H9 (cell line): ENCODE measurements at regions not wholly inside any gene's neighbourhood (a gene's known extent, or its start where the extent isn't known, plus 50 kb on each side); places are given as distances from the start of the nearest gene placed in this dataset.

ENCODE experiments used
- DNase-seq: peaks from one replicate; pipeline ENCODE4 v3.0.0-alpha.2; 2017
- H2AFZ ChIP-seq: one replicate; pipeline ENCODE4 v1.6.1; 2013; ENCODE audit warnings: mild to moderate bottlenecking, low read length, control low read depth, moderate library complexity
- H2AK5ac ChIP-seq: 2 replicates; pipeline ENCODE4 v1.6.1; 2013; ENCODE audit warnings: low read length, control low read depth, mixed read lengths; ENCODE audit not compliant: insufficient read length
- H2BK120ac ChIP-seq: one replicate; pipeline ENCODE4 v1.6.1; 2013; ENCODE audit warnings: low read depth, mild to moderate bottlenecking, low read length, control low read depth, inconsistent platforms; ENCODE audit not compliant: poor library complexity, severe bottlenecking
- H2BK12ac ChIP-seq: 2 replicates; pipeline ENCODE4 v1.6.1; 2013; ENCODE audit warnings: low read length, control low read depth, mixed read lengths, low read depth; ENCODE audit not compliant: insufficient read length
- H2BK15ac ChIP-seq: 2 replicates; pipeline ENCODE4 v1.6.1; 2013; ENCODE audit warnings: low read depth, low read length, control low read depth
- H2BK20ac ChIP-seq: one replicate; pipeline ENCODE4 v1.6.1; 2013; ENCODE audit warnings: low read depth, mild to moderate bottlenecking, low read length, control low read depth, inconsistent platforms; ENCODE audit not compliant: poor library complexity, severe bottlenecking
- H2BK5ac ChIP-seq: 2 replicates; pipeline ENCODE4 v1.6.1; 2013; ENCODE audit warnings: low read length, control low read depth, mixed read lengths; ENCODE audit not compliant: insufficient read length
- H3K14ac ChIP-seq: 2 replicates; pipeline ENCODE4 v1.6.1; 2013; ENCODE audit warnings: low read length, control low read depth; ENCODE audit not compliant: insufficient read depth
- H3K18ac ChIP-seq: 2 replicates; pipeline ENCODE4 v1.6.1; 2013; ENCODE audit warnings: low read depth, mild to moderate bottlenecking, mixed read lengths, low read length, control low read depth; ENCODE audit not compliant: insufficient read length
- H3K23ac ChIP-seq: 2 replicates; pipeline ENCODE4 v1.6.1; 2013; ENCODE audit warnings: low read length, control low read depth, mixed read lengths, low read depth; ENCODE audit not compliant: insufficient read length
- H3K23me2 ChIP-seq: 2 replicates; pipeline ENCODE4 v1.6.1; 2013; ENCODE audit warnings: low read depth, mild to moderate bottlenecking, mixed read lengths, low read length, control low read depth; ENCODE audit not compliant: insufficient read length, poor library complexity, severe bottlenecking
- H3K27ac ChIP-seq: 2 replicates; pipeline ENCODE4 v1.5.1; 2013; ENCODE audit warnings: low read length, control low read depth, mixed read lengths, low read depth; ENCODE audit not compliant: insufficient read length
- H3K27me3 ChIP-seq: 2 replicates; pipeline ENCODE4 v1.6.1; 2013; ENCODE audit warnings: low read length, control low read depth, inconsistent platforms; ENCODE audit not compliant: insufficient read depth
- H3K4ac ChIP-seq: 2 replicates; pipeline ENCODE4 v1.6.1; 2013; ENCODE audit warnings: low read depth, mild to moderate bottlenecking, control low read depth, inconsistent platforms, low read length, moderate library complexity
- H3K4me1 ChIP-seq: 2 replicates; pipeline ENCODE4 v1.6.1; 2013; ENCODE audit warnings: low read length, control low read depth, inconsistent platforms; ENCODE audit not compliant: insufficient read depth
- H3K4me2 ChIP-seq: 2 replicates; pipeline ENCODE4 v1.6.1; 2013; ENCODE audit warnings: low read length, control low read depth, mixed read lengths; ENCODE audit not compliant: insufficient read length, insufficient read depth
- H3K56ac ChIP-seq: 2 replicates; pipeline ENCODE4 v1.6.1; 2013; ENCODE audit warnings: low read depth, mild to moderate bottlenecking, mixed read lengths, low read length, control low read depth; ENCODE audit not compliant: insufficient read length
- H3K79me1 ChIP-seq: 2 replicates; pipeline ENCODE4 v1.6.1; 2013; ENCODE audit warnings: low read depth, mild to moderate bottlenecking, moderate library complexity, low read length, control low read depth, inconsistent platforms; ENCODE audit not compliant: insufficient read depth, poor library complexity, severe bottlenecking
- H3K79me2 ChIP-seq: 2 replicates; pipeline ENCODE4 v1.6.1; 2013; ENCODE audit warnings: low read length, control low read depth, inconsistent platforms; ENCODE audit not compliant: insufficient read depth
- H3K9ac ChIP-seq: 2 replicates; pipeline ENCODE4 v1.6.1; 2013; ENCODE audit warnings: low read length, control low read depth, mixed read lengths; ENCODE audit not compliant: insufficient read length; ENCODE audit errors: extremely low read depth
- H3K9me3 ChIP-seq: one replicate; pipeline ENCODE4 v1.6.1; 2013; ENCODE audit warnings: low read depth, low read length, inconsistent platforms; ENCODE audit not compliant: control insufficient read depth
- H3T11ph ChIP-seq: one replicate; pipeline ENCODE4 v1.6.1; 2013; ENCODE audit warnings: mild to moderate bottlenecking, low read length, control low read depth, inconsistent platforms
- H4K20me1 ChIP-seq: one replicate; pipeline ENCODE4 v1.6.1; 2013; ENCODE audit not compliant: control insufficient read depth, insufficient read length, insufficient read depth
- H4K5ac ChIP-seq: 2 replicates; pipeline ENCODE4 v1.6.1; 2013; ENCODE audit warnings: low read depth, mild to moderate bottlenecking, mixed read lengths, low read length, control low read depth; ENCODE audit not compliant: insufficient read length
- H4K8ac ChIP-seq: replicated peaks from 2 replicates; pipeline ENCODE4 v1.6.1; 2013; ENCODE audit warnings: low read length, control low read depth, mixed read lengths, low read depth; ENCODE audit not compliant: insufficient read length
- H4K91ac ChIP-seq: 2 replicates; pipeline ENCODE4 v1.6.1; 2013; ENCODE audit warnings: low read depth, mild to moderate bottlenecking, moderate library complexity, mixed read lengths, low read length, control low read depth; ENCODE audit not compliant: insufficient read length
- H3K27ac Mint-ChIP-seq, 3 experiments: 2 replicates in 2 of 3; 3 replicates in 1 of 3; pipeline ENCODE4 v1.8.0; 2020 to 2021; ENCODE audit warnings: mixed read lengths in 3 of 3, mild to moderate bottlenecking in 1 of 3, moderate library complexity in 1 of 3
- H3K27me3 Mint-ChIP-seq: 2 replicates; pipeline ENCODE4 v1.8.0; 2021; ENCODE audit warnings: low read depth, mild to moderate bottlenecking, moderate library complexity, mixed read lengths
- H3K36me3 Mint-ChIP-seq, 3 experiments: 2 replicates in 2 of 3; 3 replicates in 1 of 3; pipeline ENCODE4 v1.8.0; 2020 to 2021; ENCODE audit warnings: low read depth in 3 of 3, mixed read lengths in 3 of 3; ENCODE audit not compliant: insufficient read depth in 1 of 3
- H3K4me1 Mint-ChIP-seq, 2 experiments: 2 replicates each; pipeline ENCODE4 v1.8.0; 2020; ENCODE audit warnings: mixed read lengths in 2 of 2
- H3K4me3 Mint-ChIP-seq, 2 experiments: 2 replicates in 1 of 2; 3 replicates in 1 of 2; pipeline ENCODE4 v1.8.0; 2020 to 2021; ENCODE audit warnings: mild to moderate bottlenecking in 2 of 2, mixed read lengths in 2 of 2, moderate library complexity in 1 of 2
- H3K9me3 Mint-ChIP-seq, 2 experiments: 2 replicates in 1 of 2; 3 replicates in 1 of 2; pipeline ENCODE4 v1.8.0; 2020; ENCODE audit warnings: mild to moderate bottlenecking in 2 of 2, mixed read lengths in 2 of 2, moderate library complexity in 1 of 2
- WGBS: extraction: QIAGEN DNeasy Blood & Tissue Kit; methylation state at CpG from one replicate; pipeline ENCODE4 v1.1.7; 2013; ENCODE audit warnings: missing lambda C conversion rate, low lambda C conversion rate, mixed read lengths; ENCODE audit not compliant: insufficient read length; ENCODE audit errors: extremely low coverage; 5-methylcytosine and 5-hydroxymethylcytosine counted together
- TF ChIP-seq, protein P1 (sequence below): fragments of 200-600 bp; sonication (generic); conservative IDR thresholded peaks from 3 replicates; pipeline ENCODE4 v1.8.0; 2021; ENCODE audit warnings: antibody characterized with exemption, mild to moderate bottlenecking

DNA sequence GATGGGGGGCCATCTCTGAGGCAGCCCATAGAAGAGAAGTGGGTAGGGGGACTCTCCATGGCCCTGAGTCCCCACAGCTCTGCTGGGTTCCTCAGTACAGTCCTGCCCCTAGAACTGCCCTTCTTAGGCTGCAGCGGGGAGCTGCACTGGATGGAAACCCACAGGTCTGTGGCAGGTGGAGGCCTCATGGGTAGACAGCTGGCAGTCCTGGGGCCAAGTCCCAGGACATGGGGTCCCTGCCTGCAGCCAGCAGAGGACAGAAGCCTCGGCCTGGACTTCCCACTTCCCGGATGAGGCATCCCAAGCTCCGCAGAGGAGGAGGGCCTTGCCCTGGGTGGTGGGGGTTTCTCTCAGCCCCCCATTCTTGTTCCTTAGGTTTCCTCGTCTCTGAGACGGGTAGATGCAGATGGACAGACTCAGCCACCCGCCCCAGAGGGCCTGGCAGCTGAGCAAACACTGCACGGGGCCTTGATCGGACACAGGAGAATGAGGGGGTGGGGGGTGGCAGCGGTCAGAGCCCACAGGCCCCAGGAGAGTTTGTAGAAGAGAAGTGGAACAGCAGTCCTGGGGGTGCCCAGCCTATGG lies 153.8 kb downstream of the C9orf50 start:
- Histone ChIP-seq H3K4me1 (no peaks in the 10 kb centered on the region), H3K27me3 (no peaks in the 10 kb centered on the region; the same call in 1 of the 2 replicates), H2BK12ac (no peak overlapping the region), H3K9ac (no peak overlapping the region), H3K23me2 (no peaks in the 10 kb centered on the region), H3K9me3 (no peaks in the 10 kb centered on the region), H3K79me2 (no peaks in the 10 kb centered on the region), H3K23ac (no peak overlapping the region), H3T11ph (no peak overlapping the region), H4K5ac (no peak overlapping the region), H3K79me1 (no peaks in the 10 kb centered on the region), H4K91ac (no peak overlapping the region), H2AFZ (no peak overlapping the region), H3K14ac (no peak overlapping the region), H3K4ac (no peak overlapping the region), H4K20me1 (no peaks in the 10 kb centered on the region), H2BK5ac (no peak overlapping the region), H3K4me2 (no peak overlapping the region), H2BK120ac (no peak overlapping the region), H2AK5ac (no peak overlapping the region), H3K27ac (no peak overlapping the region), H2BK20ac (no peak overlapping the region), H3K18ac (no peak overlapping the region), H2BK15ac (no peak overlapping the region), H3K56ac (no peak overlapping the region), H4K8ac (no peak overlapping the region)
- TF ChIP-seq, protein P1, sequence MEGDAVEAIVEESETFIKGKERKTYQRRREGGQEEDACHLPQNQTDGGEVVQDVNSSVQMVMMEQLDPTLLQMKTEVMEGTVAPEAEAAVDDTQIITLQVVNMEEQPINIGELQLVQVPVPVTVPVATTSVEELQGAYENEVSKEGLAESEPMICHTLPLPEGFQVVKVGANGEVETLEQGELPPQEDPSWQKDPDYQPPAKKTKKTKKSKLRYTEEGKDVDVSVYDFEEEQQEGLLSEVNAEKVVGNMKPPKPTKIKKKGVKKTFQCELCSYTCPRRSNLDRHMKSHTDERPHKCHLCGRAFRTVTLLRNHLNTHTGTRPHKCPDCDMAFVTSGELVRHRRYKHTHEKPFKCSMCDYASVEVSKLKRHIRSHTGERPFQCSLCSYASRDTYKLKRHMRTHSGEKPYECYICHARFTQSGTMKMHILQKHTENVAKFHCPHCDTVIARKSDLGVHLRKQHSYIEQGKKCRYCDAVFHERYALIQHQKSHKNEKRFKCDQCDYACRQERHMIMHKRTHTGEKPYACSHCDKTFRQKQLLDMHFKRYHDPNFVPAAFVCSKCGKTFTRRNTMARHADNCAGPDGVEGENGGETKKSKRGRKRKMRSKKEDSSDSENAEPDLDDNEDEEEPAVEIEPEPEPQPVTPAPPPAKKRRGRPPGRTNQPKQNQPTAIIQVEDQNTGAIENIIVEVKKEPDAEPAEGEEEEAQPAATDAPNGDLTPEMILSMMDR: no peak
- DNase-seq: no peak
- no peaks in the 10 kb centered on the region for H3K36me3 Mint-ChIP-seq
- peaks cover 30% of the 10 kb centered on the region for H3K27me3 Mint-ChIP-seq
- no peak overlapping the region for H3K4me3 Mint-ChIP-seq
- H3K9me3 Mint-ChIP-seq: peaks cover 0 to 4% of the 10 kb centered on the region in 2 experiments; a peak in 2 of 5 replicates
- H3K4me1 Mint-ChIP-seq: peaks cover 43 to 57% of the 10 kb centered on the region in 2 experiments
- no peak overlapping the region for H3K27ac Mint-ChIP-seq
- no CpG with 5 or more reads among the region's 10 CpGs for WGBS
